ENCODE measurements at regions not wholly inside any gene's neighbourhood (a gene's known extent, or its start where the extent isn't known, plus 50 kb on each side); places are given as distances from the start of the nearest gene placed in this dataset.

- TF ChIP-seq, protein P1, sequence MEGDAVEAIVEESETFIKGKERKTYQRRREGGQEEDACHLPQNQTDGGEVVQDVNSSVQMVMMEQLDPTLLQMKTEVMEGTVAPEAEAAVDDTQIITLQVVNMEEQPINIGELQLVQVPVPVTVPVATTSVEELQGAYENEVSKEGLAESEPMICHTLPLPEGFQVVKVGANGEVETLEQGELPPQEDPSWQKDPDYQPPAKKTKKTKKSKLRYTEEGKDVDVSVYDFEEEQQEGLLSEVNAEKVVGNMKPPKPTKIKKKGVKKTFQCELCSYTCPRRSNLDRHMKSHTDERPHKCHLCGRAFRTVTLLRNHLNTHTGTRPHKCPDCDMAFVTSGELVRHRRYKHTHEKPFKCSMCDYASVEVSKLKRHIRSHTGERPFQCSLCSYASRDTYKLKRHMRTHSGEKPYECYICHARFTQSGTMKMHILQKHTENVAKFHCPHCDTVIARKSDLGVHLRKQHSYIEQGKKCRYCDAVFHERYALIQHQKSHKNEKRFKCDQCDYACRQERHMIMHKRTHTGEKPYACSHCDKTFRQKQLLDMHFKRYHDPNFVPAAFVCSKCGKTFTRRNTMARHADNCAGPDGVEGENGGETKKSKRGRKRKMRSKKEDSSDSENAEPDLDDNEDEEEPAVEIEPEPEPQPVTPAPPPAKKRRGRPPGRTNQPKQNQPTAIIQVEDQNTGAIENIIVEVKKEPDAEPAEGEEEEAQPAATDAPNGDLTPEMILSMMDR (IDR thresholded peaks at IDR 0.05), result no peak
- no peak for ATAC-seq
- no peaks in the 10 kb centered on the region for H3K9me3 ChIP-seq
- H3K4me1 ChIP-seq (ENCODE audit: low read depth), result no peaks in the 10 kb centered on the region
- no peak overlapping the region for H3K4me3 ChIP-seq
- H3K36me3 ChIP-seq (ENCODE audit: low read depth), result no peaks in the 10 kb centered on the region
- no peak for DNase-seq
- intact Hi-C loops (cut with DNase I, micrococcal nuclease), result no loop called here
Measured at GRCh38 chr7:81367326-81367931, 402.4 kb downstream of the HGF start.

- no peak overlapping the region for H3K4me3 ChIP-seq
- no peaks in the 10 kb centered on the region for H3K36me3 ChIP-seq (ENCODE audit: low read depth)
- intact Hi-C loops (cut with DNase I, micrococcal nuclease), result no loop called here
- H3K4me1 ChIP-seq (ENCODE audit: low read depth), result no peaks in the 10 kb centered on the region
- TF ChIP-seq, protein P1 (IDR thresholded peaks at IDR 0.05), result no peak
- DNase-seq (no peak), ATAC-seq (no peak)
- no peaks in the 10 kb centered on the region for H3K9me3 ChIP-seq
Measured at GRCh38 chr7:81366546-81366945, 403.3 kb downstream of the HGF start.

- intact Hi-C loops (cut with DNase I, micrococcal nuclease), result no loop called here
- no peaks in the 10 kb centered on the region for H3K4me1 ChIP-seq (ENCODE audit: low read depth)
- no peaks in the 10 kb centered on the region for H3K9me3 ChIP-seq
- no peak overlapping the region for H3K4me3 ChIP-seq
- TF ChIP-seq, protein P1 (IDR thresholded peaks at IDR 0.05), result no peak
- no peak for DNase-seq
- no peak for ATAC-seq
- H3K36me3 ChIP-seq (ENCODE audit: low read depth), result no peaks in the 10 kb centered on the region
Measured at GRCh38 chr7:81361769-81362312, 408.0 kb downstream of the HGF start.

- Histone ChIP-seq H3K9me3 (no peaks in the 10 kb centered on the region), H3K4me1 (ENCODE audit: low read depth) (no peaks in the 10 kb centered on the region), H3K36me3 (ENCODE audit: low read depth) (no peaks in the 10 kb centered on the region), H3K4me3 (no peak overlapping the region)
- DNase-seq, result no peak
- intact Hi-C loops (cut with DNase I, micrococcal nuclease), result no loop called here
- no peak for ATAC-seq
- TF ChIP-seq, protein P1 (IDR thresholded peaks at IDR 0.05), result no peak
Measured at GRCh38 chr7:81355911-81356310, 413.9 kb downstream of the HGF start.

GRCh38 chr7:81349044-81349443 is 420.8 kb downstream of the HGF start:
- H3K9me3 ChIP-seq, result no peaks in the 10 kb centered on the region
- H3K36me3 ChIP-seq (ENCODE audit: low read depth), result no peaks in the 10 kb centered on the region
- H3K4me3 ChIP-seq, result no peak overlapping the region
- no peaks in the 10 kb centered on the region for H3K4me1 ChIP-seq (ENCODE audit: low read depth)
- TF ChIP-seq, protein P1 (IDR thresholded peaks at IDR 0.05), result no peak
- DNase-seq, result no peak
- intact Hi-C loops (cut with DNase I, micrococcal nuclease), result no loop called here
- no peak for ATAC-seq
